GM21786 (cell line): ENCODE measurements at regions not wholly inside any gene's neighbourhood (a gene's known extent, or its start where the extent isn't known, plus 50 kb on each side); places are given as distances from the start of the nearest gene placed in this dataset.
"Not testable (repeated sequence)": the region's sequence is repeated elsewhere in the genome, so short reads cannot be mapped to it uniquely, and the experiment has no call there.

Experiments used
- ATAC-seq: cut with Tn5 transposase; IDR thresholded peaks from one replicate; pipeline ENCODE4 v1.9.1; 2021; ENCODE audit not compliant: unreplicated experiment

GRCh38 chr12:131213896-131214442 lies 260.3 kb downstream of the ADGRD1 start:
- ATAC-seq, result no peak

- ATAC-seq, result not testable (repeated sequence)
Observed at GRCh38 chr12:131214936-131215335, 261.2 kb downstream of the ADGRD1 start.

- ATAC-seq, result not testable (repeated sequence)
Observed at GRCh38 chr12:131216587-131216986, 262.9 kb downstream of the ADGRD1 start.

GRCh38 chr12:131217024-131217586 lies 263.4 kb downstream of the ADGRD1 start:
- ATAC-seq, result no peak

GRCh38 chr12:131218026-131218922 lies 264.6 kb downstream of the ADGRD1 start:
- ATAC-seq, result peak; percentile 39

GRCh38 chr12:131218923-131219669 lies 265.4 kb downstream of the ADGRD1 start:
- ATAC-seq, result peak; percentile 4

GRCh38 chr12:131219670-131220330 lies 266.1 kb downstream of the ADGRD1 start:
- ATAC-seq, result no peak

GRCh38 chr12:131220331-131220685 lies 266.6 kb downstream of the ADGRD1 start:
- no peak for ATAC-seq

GRCh38 chr12:131221061-131221956 lies 267.6 kb downstream of the ADGRD1 start:
- no peak for ATAC-seq

GRCh38 chr12:131221957-131222328 lies 268.2 kb downstream of the ADGRD1 start:
- no peak for ATAC-seq

- peak; percentile 62 for ATAC-seq
Observed at GRCh38 chr12:131222329-131223139, 268.8 kb downstream of the ADGRD1 start.

- ATAC-seq, result no peak
Observed at GRCh38 chr12:131223171-131223761, 269.6 kb downstream of the ADGRD1 start.

GRCh38 chr12:131223791-131224225 lies 270.1 kb downstream of the ADGRD1 start:
- no peak for ATAC-seq

- ATAC-seq, result not testable (repeated sequence)
Observed at GRCh38 chr12:131224226-131225065, 270.7 kb downstream of the ADGRD1 start.

GRCh38 chr12:131225066-131225380 lies 271.3 kb downstream of the ADGRD1 start:
- not testable (repeated sequence) for ATAC-seq

- no peak for ATAC-seq
Observed at GRCh38 chr12:131226345-131227265, 272.9 kb downstream of the ADGRD1 start.

GRCh38 chr12:131227641-131228040 lies 273.9 kb downstream of the ADGRD1 start:
- ATAC-seq, result not testable (repeated sequence)
